ENCODE measurements at regions not wholly inside any gene's neighbourhood (a gene's known extent, or its start where the extent isn't known, plus 50 kb on each side); places are given as distances from the start of the nearest gene placed in this dataset.

GRCh38 chr5:179438011-179438441 is 92.8 kb upstream of the ADAMTS2 start:
- TF ChIP-seq POLR2AphosphoS5 (IDR thresholded peaks at IDR 0.05) (no peak), POLR2A (IDR thresholded peaks at IDR 0.05) (no peak)

All from prostate gland (tissue), 1 donor.